SK-N-SH (cell line): ENCODE measurements at regions not wholly inside any gene's neighbourhood (a gene's known extent, or its start where the extent isn't known, plus 50 kb on each side); places are given as distances from the start of the nearest gene placed in this dataset.

Source experiments
- CTCF ChIA-PET: fragments of 300-600, 350-600 bp; formaldehyde crosslinking; extraction: SDS; loops from one replicate; lab custom pipeline; 2021; lab: Yijun Ruan, JAX
- POLR2A ChIA-PET: fragments of 350-600 bp; sonication (Branson Sonifier 250); formaldehyde crosslinking; extraction: SDS; loops from one replicate; lab custom pipeline; 2020; ENCODE audit warnings: antibody characterized with exemption, inconsistent platforms; lab: Yijun Ruan, JAX
- DNase-seq: peaks from one replicate; pipeline ENCODE4 v3.0.0; 2012
- H2AFZ ChIP-seq: fragments of 200-600 bp; sonication (generic); 2 replicates; pipeline ENCODE4 v1.8.1; 2016; ENCODE audit warnings: antibody characterized with exemption, mild to moderate bottlenecking, low read depth
- H3F3A ChIP-seq: fragments of 200-600 bp; sonication (generic); replicated peaks from 2 replicates; pipeline ENCODE3; 2016; ENCODE audit warnings: antibody characterized with exemption, mild to moderate bottlenecking; ENCODE audit not compliant: insufficient read depth
- H3K27ac ChIP-seq, 2 experiments: fragments of 200-500 bp in 1 of 2; fragments of 200-600 bp in 1 of 2; sonication (Bioruptor generic) in 1 of 2; sonication (generic), shearing (Covaris generic) in 1 of 2; 2 replicates each; pipeline versions ENCODE4 v1.5.1 to v1.6.1; 2014 to 2016; ENCODE audit warnings: low read depth in 2 of 2, inconsistent platforms in 1 of 2, low read length in 1 of 2, mild to moderate bottlenecking in 1 of 2, mixed read lengths in 1 of 2
- H3K27me3 ChIP-seq: fragments of 200-600 bp; sonication (generic), shearing (Covaris generic); 2 replicates; pipeline ENCODE4 v1.6.1; 2016; ENCODE audit warnings: mixed run types; ENCODE audit not compliant: insufficient read depth
- H3K36me3 ChIP-seq, 2 experiments: fragments of 200-500 bp in 1 of 2; fragments of 200-600 bp in 1 of 2; sonication (Bioruptor generic) in 1 of 2; sonication (generic) in 1 of 2; replicated peaks in 1 of 2; 2 replicates each; pipeline versions ENCODE3 to v1.5.1; 2014 to 2016; ENCODE audit warnings: low read length in 1 of 2, mild to moderate bottlenecking in 1 of 2; ENCODE audit not compliant: insufficient read depth in 2 of 2, control insufficient read depth in 1 of 2
- H3K4me1 ChIP-seq, 2 experiments: fragments of 200-500 bp in 1 of 2; fragments of 200-600 bp in 1 of 2; sonication (Bioruptor generic) in 1 of 2; sonication (generic), shearing (Covaris generic) in 1 of 2; 2 replicates each; pipeline versions ENCODE4 v1.5.1 to v1.6.1; 2014 to 2016; ENCODE audit warnings: low read depth in 1 of 2, low read length in 1 of 2, mixed run types in 1 of 2; ENCODE audit not compliant: insufficient read depth in 2 of 2, control insufficient read depth in 1 of 2
- H3K4me2 ChIP-seq: fragments of 200-600 bp; sonication (generic), shearing (Covaris generic); 2 replicates; pipeline ENCODE4 v1.6.1; 2017; ENCODE audit warnings: mixed run types
- H3K4me3 ChIP-seq, 2 experiments: fragments of 200-500 bp in 1 of 2; fragments of 200-600 bp in 1 of 2; sonication (Bioruptor generic) in 1 of 2; sonication (generic), shearing (Covaris generic) in 1 of 2; 2 replicates each; pipeline versions ENCODE4 v1.5.1 to v1.8.1; 2014 to 2016; ENCODE audit warnings: low read depth in 2 of 2, inconsistent platforms in 1 of 2, low read length in 1 of 2, mild to moderate bottlenecking in 1 of 2, mixed read lengths in 1 of 2, moderate library complexity in 1 of 2
- H3K79me2 ChIP-seq: fragments of 200-600 bp; sonication (generic); 2 replicates; pipeline ENCODE4 v1.8.1; 2017; ENCODE audit warnings: mild to moderate bottlenecking; ENCODE audit not compliant: insufficient read depth
- H3K9ac ChIP-seq: fragments of 200-600 bp; sonication (generic); 2 replicates; pipeline ENCODE4 v1.6.1; 2017; ENCODE audit warnings: mixed run types
- H3K9me2 ChIP-seq: fragments of 200-600 bp; sonication (generic); 2 replicates; pipeline ENCODE4 v1.6.1; 2017; ENCODE audit warnings: mixed run types
- H3K9me3 ChIP-seq: fragments of 200-600 bp; sonication (generic); 2 replicates; pipeline ENCODE4 v1.6.1; 2017; ENCODE audit warnings: mixed run types, mild to moderate bottlenecking, moderate library complexity
- H4K20me1 ChIP-seq: fragments of 200-600 bp; sonication (generic); 2 replicates; pipeline ENCODE4 v1.6.1; 2017; ENCODE audit warnings: mild to moderate bottlenecking, mixed run types; ENCODE audit not compliant: insufficient read depth
- CTCF ChIP-seq: fragments of 200-600 bp; sonication (generic); IDR thresholded peaks from 2 replicates; pipeline ENCODE4 v1.6.1; 2017; ENCODE audit warnings: antibody characterized with exemption, mild to moderate bottlenecking, moderate library complexity
- EP300 ChIP-seq, 2 experiments: IDR thresholded peaks; 2 replicates each; pipeline versions ENCODE4 v1.4.0 to v1.6.1; 2012; ENCODE audit warnings: borderline replicate concordance in 1 of 2, low read depth in 1 of 2, low read length in 1 of 2
- EZH2phosphoT487 ChIP-seq: fragments of 200-600 bp; sonication (generic); IDR thresholded peaks from 2 replicates; pipeline ENCODE4 v1.6.1; 2017; ENCODE audit warnings: low read depth, mixed run types, mild to moderate bottlenecking, antibody characterized with exemption, moderate library complexity, borderline replicate concordance
- FOSL2 ChIP-seq: IDR thresholded peaks from 2 replicates; pipeline ENCODE4 v1.4.0; 2012; ENCODE audit warnings: low read depth, mild to moderate bottlenecking, moderate library complexity, borderline replicate concordance
- FOXJ3 ChIP-seq: sonication (generic); formaldehyde crosslinking; IDR thresholded peaks from 2 replicates; pipeline ENCODE4 v1.5.1; 2020; ENCODE audit warnings: mild to moderate bottlenecking, missing genetic modification reagents
- FOXM1 ChIP-seq: IDR thresholded peaks from 2 replicates; pipeline ENCODE4 v1.4.0; 2012; ENCODE audit warnings: low read depth, mild to moderate bottlenecking
- GATA2 ChIP-seq: sonication (generic); formaldehyde crosslinking; IDR thresholded peaks from 2 replicates; pipeline ENCODE4 v1.5.0; 2020; ENCODE audit warnings: mild to moderate bottlenecking, missing genetic modification reagents
- JUND ChIP-seq: IDR thresholded peaks from 2 replicates; pipeline ENCODE4 v1.4.0; 2012
- MXI1 ChIP-seq: IDR thresholded peaks from 2 replicates; pipeline ENCODE4 v1.6.1; 2012; ENCODE audit warnings: mild to moderate bottlenecking, low read depth, low read length, improper control_type of control experiment
- POLR2AphosphoS5 ChIP-seq: IDR thresholded peaks from 2 replicates; pipeline ENCODE4 v1.6.1; 2012; ENCODE audit warnings: low read depth, low read length
- REST ChIP-seq: IDR thresholded peaks from 2 replicates; pipeline ENCODE4 v1.6.1; 2012; ENCODE audit warnings: mild to moderate bottlenecking, low read depth, low read length, moderate library complexity
- TCF12 ChIP-seq: IDR thresholded peaks from 2 replicates; pipeline ENCODE4 v1.4.0; 2012
- TEAD4 ChIP-seq: IDR thresholded peaks from 2 replicates; pipeline ENCODE4 v1.4.0; 2012; ENCODE audit warnings: mild to moderate bottlenecking, borderline replicate concordance; ENCODE audit not compliant: insufficient read depth
- YY1 ChIP-seq: IDR thresholded peaks from 2 replicates; pipeline ENCODE4 v1.4.0; 2012; ENCODE audit warnings: low read depth, mild to moderate bottlenecking
- ZBTB33 ChIP-seq: IDR thresholded peaks from 2 replicates; pipeline ENCODE4 v1.4.0; 2012; ENCODE audit warnings: low read depth, borderline replicate concordance
- WGBS: methylation state at CpG from one replicate; pipeline ENCODE4 v1.1.6; 2017; ENCODE audit warnings: low lambda C conversion rate; 5-methylcytosine and 5-hydroxymethylcytosine counted together
- TF ChIP-seq, protein P1 (sequence below): IDR thresholded peaks from 2 replicates; pipeline ENCODE4; 2012

- Histone ChIP-seq H3K9me2 (no peaks in the 10 kb centered on the region), H2AFZ (peak overlapping the region; percentile 70; the same call in 1 of the 2 replicates), H3K4me2 (no peak overlapping the region), H3K27me3 (no peaks in the 10 kb centered on the region), H3K9me3 (no peaks in the 10 kb centered on the region), H3K36me3 (peaks cover 0 to 3% of the 10 kb centered on the region in 2 experiments), H3F3A (peaks cover 27% of the 10 kb centered on the region), H3K79me2 (no peaks in the 10 kb centered on the region), H4K20me1 (no peaks in the 10 kb centered on the region), H3K27ac (peak overlapping the region in 1 of 2 experiments; percentile 44; a peak in 1 of 4 replicates), H3K4me3 (no peak overlapping the region), H3K4me1 (peaks cover 0 to 7% of the 10 kb centered on the region in 2 experiments; a peak in 2 of 4 replicates)
- 51% methylated on average over 2 of the region's 2 CpGs for WGBS
- ChIA-PET POLR2A (no interaction called here), CTCF (no interaction called here)
- TF ChIP-seq TEAD4 (no peak), EZH2phosphoT487 (no peak), CTCF (no peak), POLR2AphosphoS5 (no peak), ZBTB33 (no peak), FOXM1 (no peak), MXI1 (no peak)
- TF ChIP-seq, all 33 proteins: peak for 0
- H3K9ac ChIP-seq = peak overlapping the region; percentile 30; the same call in 1 of the 2 replicates
- no peak for DNase-seq
Observed at GRCh38 chr1:170819781-170820180, 115.6 kb upstream of the MROH9 start.

DNA sequence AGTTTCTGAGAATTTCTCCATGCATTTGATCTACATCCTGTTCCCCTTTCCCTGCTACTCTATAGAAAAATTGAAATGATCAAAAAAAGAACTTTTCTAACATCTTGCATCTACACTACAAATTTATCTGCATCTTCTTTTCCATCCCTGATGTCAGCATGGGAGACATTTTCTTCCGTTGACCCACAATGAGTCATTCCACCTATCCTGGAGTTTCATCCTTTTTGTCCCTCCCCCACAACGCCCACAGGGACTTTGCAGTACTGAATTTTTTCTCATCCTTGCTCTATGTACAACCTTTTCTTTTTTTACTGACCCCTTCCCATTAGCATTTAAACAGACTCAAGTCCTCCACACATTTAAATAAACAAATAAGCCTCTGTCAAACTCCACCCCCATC lies 112.2 kb upstream of the MROH9 start:
- no peaks in the 10 kb centered on the region for H4K20me1 ChIP-seq
- no peaks in the 10 kb centered on the region for H3K27me3 ChIP-seq
- H3F3A ChIP-seq = peaks cover 23% of the 10 kb centered on the region
- no peaks in the 10 kb centered on the region for H3K9me2 ChIP-seq
- CTCF ChIA-PET = no interaction called here
- peaks cover 0 to 7% of the 10 kb centered on the region in 2 experiments; a peak in 2 of 4 replicates for H3K4me1 ChIP-seq
- 8% methylated on average over 2 of the region's 2 CpGs for WGBS
- no peaks in the 10 kb centered on the region for H3K79me2 ChIP-seq
- H3K9me3 ChIP-seq = no peaks in the 10 kb centered on the region
- 0 out of 2 replicates have a peak overlapping the region, but pooled peaks have one; percentile 4 for H3K4me2 ChIP-seq
- no peak for DNase-seq
- POLR2A ChIA-PET = no interaction called here
- H3K36me3 ChIP-seq = peaks cover 0 to under 1% of the 10 kb centered on the region in 2 experiments
- H3K27ac ChIP-seq = peak overlapping the region in 1 of 2 experiments; percentile 35; a peak in 2 of 4 replicates
- no peak overlapping the region for H3K9ac ChIP-seq
- no peak overlapping the region for H3K4me3 ChIP-seq
- peak overlapping the region; percentile 19; the same call in 1 of the 2 replicates for H2AFZ ChIP-seq
- TF ChIP-seq, protein P1, sequence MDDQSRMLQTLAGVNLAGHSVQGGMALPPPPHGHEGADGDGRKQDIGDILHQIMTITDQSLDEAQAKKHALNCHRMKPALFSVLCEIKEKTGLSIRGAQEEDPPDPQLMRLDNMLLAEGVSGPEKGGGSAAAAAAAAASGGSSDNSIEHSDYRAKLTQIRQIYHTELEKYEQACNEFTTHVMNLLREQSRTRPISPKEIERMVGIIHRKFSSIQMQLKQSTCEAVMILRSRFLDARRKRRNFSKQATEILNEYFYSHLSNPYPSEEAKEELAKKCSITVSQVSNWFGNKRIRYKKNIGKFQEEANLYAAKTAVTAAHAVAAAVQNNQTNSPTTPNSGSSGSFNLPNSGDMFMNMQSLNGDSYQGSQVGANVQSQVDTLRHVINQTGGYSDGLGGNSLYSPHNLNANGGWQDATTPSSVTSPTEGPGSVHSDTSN = 0 out of 2 replicates have a peak, but pooled peaks have one; percentile 24
- TF ChIP-seq JUND (peak; percentile 46), FOXJ3 (CRISPR knock-in tag) (no peak), FOSL2 (peak; percentile 75; the same call in 1 of the 2 replicates), TCF12 (peak; percentile 28; the same call in 1 of the 2 replicates), EP300 (IDR thresholded peaks at IDR 0.05; ENCODE audit: borderline replicate concordance in 1 of 2, low read depth in 1 of 2, low read length in 1 of 2) (peak in 1 of 2 experiments; percentile 25; a peak in 1 of 4 replicates), GATA2 (CRISPR knock-in tag) (no peak), YY1 (peak; percentile 50; the same call in 1 of the 2 replicates), REST (0 out of 2 replicates have a peak, but pooled peaks have one; percentile 22), CTCF (no peak)
